ENCODE measurements at regions not wholly inside any gene's neighbourhood (a gene's known extent, or its start where the extent isn't known, plus 50 kb on each side); places are given as distances from the start of the nearest gene placed in this dataset.

- no peak for TF ChIP-seq CTCF (conservative IDR thresholded peaks at IDR 0.05)
- Histone ChIP-seq H2AFZ (ENCODE audit: low read length) (no peak overlapping the region), H4K20me1 (ENCODE audit: control insufficient read depth, insufficient read depth, insufficient read length) (no peaks in the 10 kb centered on the region), H4K91ac (ENCODE audit: insufficient read length, low read depth, low read length) (no peak overlapping the region), H3K79me1 (ENCODE audit: insufficient read depth, low read depth, low read length, poor library complexity, severe bottlenecking) (no peaks in the 10 kb centered on the region), H3K23ac (ENCODE audit: insufficient read length, low read depth, low read length) (no peak overlapping the region), H3K27me3 (ENCODE audit: insufficient read depth, low read length) (no peaks in the 10 kb centered on the region), H3K9ac (ENCODE audit: extremely low read depth, insufficient read length, low read length) (no peak overlapping the region), H2BK15ac (ENCODE audit: low read depth, low read length) (no peak overlapping the region), H3K79me2 (ENCODE audit: insufficient read depth, low read length) (no peaks in the 10 kb centered on the region), H4K8ac (replicated peaks; ENCODE audit: insufficient read length, low read depth, low read length) (no peak overlapping the region), H3K56ac (ENCODE audit: insufficient read length, low read depth, low read length) (no peak overlapping the region), H2BK120ac (ENCODE audit: low read depth, low read length, poor library complexity, severe bottlenecking) (no peak overlapping the region), H3K14ac (ENCODE audit: insufficient read depth, low read length) (no peak overlapping the region), H3K9me3 (ENCODE audit: control insufficient read depth, low read depth, low read length) (no peaks in the 10 kb centered on the region), H2BK5ac (ENCODE audit: insufficient read length, low read length) (no peak overlapping the region), H2BK20ac (ENCODE audit: low read depth, low read length, poor library complexity, severe bottlenecking) (no peak overlapping the region), H3K23me2 (ENCODE audit: insufficient read length, low read depth, low read length, poor library complexity, severe bottlenecking) (no peaks in the 10 kb centered on the region), H2BK12ac (ENCODE audit: insufficient read length, low read depth, low read length) (no peak overlapping the region), H3K4me2 (ENCODE audit: insufficient read depth, insufficient read length, low read length) (no peak overlapping the region), H3K4ac (ENCODE audit: low read depth, low read length) (no peak overlapping the region), H3K18ac (ENCODE audit: insufficient read length, low read depth, low read length) (no peak overlapping the region), H2AK5ac (ENCODE audit: insufficient read length, low read length) (no peak overlapping the region), H3T11ph (ENCODE audit: low read length) (no peak overlapping the region), H4K5ac (ENCODE audit: insufficient read length, low read depth, low read length) (no peak overlapping the region), H3K4me1 (ENCODE audit: insufficient read depth, low read length) (no peaks in the 10 kb centered on the region; the same call in 1 of the 2 replicates), H3K27ac (ENCODE audit: insufficient read length, low read depth, low read length) (no peak overlapping the region)
- H3K9me3 Mint-ChIP-seq: peaks cover 0 to 3% of the 10 kb centered on the region in 2 experiments; a peak in 1 of 5 replicates
- H3K27me3 Mint-ChIP-seq (ENCODE audit: low read depth): no peaks in the 10 kb centered on the region; the same call in none of the 2 replicates
- WGBS (ENCODE audit: extremely low coverage, insufficient read length, low lambda C conversion rate): no CpG with 5 or more reads among the region's 22 CpGs
- H3K36me3 Mint-ChIP-seq (ENCODE audit: insufficient read depth in 1 of 3, low read depth in 3 of 3): no peaks in the 10 kb centered on the region
- no peak for DNase-seq
- H3K27ac Mint-ChIP-seq: no peak overlapping the region
- H3K4me1 Mint-ChIP-seq: peaks cover 24 to 27% of the 10 kb centered on the region in 2 experiments
- H3K4me3 Mint-ChIP-seq: no peak overlapping the region
Measured at GRCh38 chr6:33960345-33961313, 156.8 kb upstream of the MLN start.

Data from H9 (cell line).